HL-60 (cell line): ENCODE measurements at regions not wholly inside any gene's neighbourhood (a gene's known extent, or its start where the extent isn't known, plus 50 kb on each side); places are given as distances from the start of the nearest gene placed in this dataset.

Source experiments
- DNase-seq, 2 experiments: peaks; one replicate each; pipeline ENCODE4 v3.0.0-alpha.2; 2010 to 2020; ENCODE audit warnings: low read depth in 1 of 2, low spot score in 1 of 2
- H3K27ac ChIP-seq: fragments of 250-450 bp; sonication (Bioruptor Pico); replicated peaks from 2 replicates; pipeline ENCODE4 v1.5.1; 2020; ENCODE audit warnings: mild to moderate bottlenecking, moderate library complexity
- H3K27me3 ChIP-seq: fragments of 250-450 bp; sonication (Bioruptor Pico); 2 replicates; pipeline ENCODE4 v1.5.1; 2021; ENCODE audit warnings: mild to moderate bottlenecking, moderate library complexity; ENCODE audit not compliant: insufficient read depth, poor library complexity, severe bottlenecking
- H3K4me3 ChIP-seq: replicated peaks from 2 replicates; pipeline ENCODE4 v1.5.1; 2011; ENCODE audit warnings: mild to moderate bottlenecking, control low read depth, low read length; ENCODE audit not compliant: insufficient read depth
- CTCF ChIP-seq: IDR thresholded peaks from one replicate; pipeline ENCODE4 v1.5.1; 2011; ENCODE audit warnings: low read length, control low read depth, inconsistent platforms; ENCODE audit not compliant: insufficient read depth
- GABPA ChIP-seq: IDR thresholded peaks from 2 replicates; pipeline ENCODE4 v1.6.1; 2012; ENCODE audit warnings: low read depth
- POLR2AphosphoS5 ChIP-seq: IDR thresholded peaks from 2 replicates; pipeline ENCODE4 v1.6.1; 2012; ENCODE audit warnings: low read depth
- REST ChIP-seq: IDR thresholded peaks from 2 replicates; pipeline ENCODE4 v1.6.1; 2012; ENCODE audit warnings: low read depth; ENCODE audit not compliant: insufficient replicate concordance
- SPI1 ChIP-seq: IDR thresholded peaks from 2 replicates; pipeline ENCODE4 v1.6.1; 2012; ENCODE audit warnings: low read depth, mild to moderate bottlenecking, borderline replicate concordance

- TF ChIP-seq REST, result no peak
- TF ChIP-seq GABPA, result no peak
- no peak for TF ChIP-seq CTCF
- TF ChIP-seq SPI1, result no peak
- TF ChIP-seq POLR2AphosphoS5, result no peak
- no peak overlapping the region for H3K4me3 ChIP-seq
- H3K27me3 ChIP-seq, result peaks cover 4% of the 10 kb centered on the region
- H3K27ac ChIP-seq, result no peak overlapping the region
- DNase-seq, result no peak
Measured at GRCh38 chr13:61123538-61124289, 291.9 kb downstream of the PCDH20 start.

- H3K4me3 ChIP-seq, result no peak overlapping the region
- H3K27ac ChIP-seq, result no peak overlapping the region
- TF ChIP-seq SPI1 (no peak), GABPA (no peak), REST (no peak), CTCF (no peak), POLR2AphosphoS5 (no peak)
- peaks cover 2% of the 10 kb centered on the region for H3K27me3 ChIP-seq
- no peak for DNase-seq
Measured at GRCh38 chr13:61113140-61113658, 302.4 kb downstream of the PCDH20 start.

- no peak for DNase-seq
- no peak overlapping the region for H3K4me3 ChIP-seq
- H3K27me3 ChIP-seq, result peaks cover 2% of the 10 kb centered on the region
- no peak overlapping the region for H3K27ac ChIP-seq
- TF ChIP-seq CTCF (no peak), POLR2AphosphoS5 (no peak), GABPA (no peak), SPI1 (no peak), REST (no peak)
Measured at GRCh38 chr13:61111529-61111928, 304.1 kb downstream of the PCDH20 start.
